Breast epithelium (tissue), 3 donors: ENCODE measurements at regions not wholly inside any gene's neighbourhood (a gene's known extent, or its start where the extent isn't known, plus 50 kb on each side); places are given as distances from the start of the nearest gene placed in this dataset.

Experiments used
- CTCF ChIP-seq, 3 donors: fragments of 450-650 bp; IDR thresholded peaks; one replicate each; pipeline ENCODE4 v1.5.1; 2016 to 2017; ENCODE audit warnings: antibody characterized with exemption in 3 of 3, mild to moderate bottlenecking in 3 of 3, moderate library complexity in 3 of 3
- POLR2A ChIP-seq: fragments of 450-650 bp; IDR thresholded peaks from one replicate; pipeline ENCODE4 v1.6.1; 2016; ENCODE audit warnings: antibody characterized with exemption, mild to moderate bottlenecking, moderate library complexity

GRCh38 chr12:124689631-124690030 lies 122.2 kb upstream of the NCOR2 start:
- TF ChIP-seq CTCF (IDR thresholded peaks at IDR 0.05), result no peak
- no peak for TF ChIP-seq POLR2A
